Brain microvascular endothelial cell (primary cell): ENCODE measurements at regions not wholly inside any gene's neighbourhood (a gene's known extent, or its start where the extent isn't known, plus 50 kb on each side); places are given as distances from the start of the nearest gene placed in this dataset.
"Not testable (repeated sequence)": the region's sequence is repeated elsewhere in the genome, so short reads cannot be mapped to it uniquely, and the experiment has no call there.

Source experiments
- DNase-seq: peaks from one replicate; pipeline ENCODE4 v3.0.0-alpha.2; 2020
- H3K27ac ChIP-seq: fragments of 250-450 bp; sonication (Bioruptor Pico); 2 replicates; pipeline ENCODE4 v1.5.1; 2020; ENCODE audit warnings: mild to moderate bottlenecking, moderate library complexity
- H3K27me3 ChIP-seq: fragments of 250-450 bp; sonication (Bioruptor Pico); replicated peaks from 2 replicates; pipeline ENCODE4 v1.5.1; 2020; ENCODE audit warnings: mild to moderate bottlenecking
- H3K36me3 ChIP-seq: fragments of 250-450 bp; sonication (Bioruptor Pico); replicated peaks from 2 replicates; pipeline ENCODE4 v1.5.1; 2020; ENCODE audit warnings: mild to moderate bottlenecking
- H3K4me3 ChIP-seq: 2 replicates; pipeline ENCODE4 v1.5.1; 2011; ENCODE audit warnings: low read depth, mild to moderate bottlenecking, control low read depth, low read length, moderate library complexity
- CTCF ChIP-seq: IDR thresholded peaks from 2 replicates; pipeline ENCODE4 v1.5.1; 2011; ENCODE audit warnings: low read depth, mild to moderate bottlenecking, moderate library complexity, low read length, control low read depth, inconsistent platforms; ENCODE audit errors: missing control alignments
- in situ Hi-C: cut with HindIII; loops from 2 replicates; pipeline ENCODE4 v1.10.0; 2017; ENCODE audit warnings: low sequenced_read_pairs, low pct_ligation_motif_present

DNA sequence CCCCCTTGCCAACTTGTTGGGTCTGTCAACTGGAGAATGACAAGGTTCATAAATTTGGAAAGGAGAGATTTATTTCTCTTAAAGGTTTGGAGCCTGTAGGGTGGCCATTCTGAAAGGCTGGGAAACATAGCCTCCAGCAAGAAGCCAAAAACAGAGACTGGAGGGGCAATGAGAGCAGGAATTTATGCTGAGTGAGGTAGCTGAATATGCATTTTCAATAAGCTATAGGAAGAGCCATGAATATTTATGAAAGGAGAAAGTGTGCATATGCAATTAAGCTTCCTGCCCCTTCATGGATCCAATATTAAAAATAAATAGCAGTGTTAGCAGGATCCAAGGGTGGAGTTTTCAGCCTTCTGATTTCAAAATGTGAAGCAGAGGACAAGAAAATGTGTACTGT, 306.1 kb upstream of the LRRC3B start:
- TF ChIP-seq CTCF: no peak
- Histone ChIP-seq H3K27me3 (no peaks in the 10 kb centered on the region), H3K27ac (no peak overlapping the region), H3K4me3 (no peak overlapping the region), H3K36me3 (no peaks in the 10 kb centered on the region)
- DNase-seq: no peak
- in situ Hi-C loops: no loop called here

- H3K36me3 ChIP-seq, DNase-seq, in situ Hi-C loops, H3K27ac ChIP-seq, H3K4me3 ChIP-seq, H3K27me3 ChIP-seq: not testable (repeated sequence)
Measured at GRCh38 chr3:26323741-26324140, 298.8 kb upstream of the LRRC3B start.

DNA sequence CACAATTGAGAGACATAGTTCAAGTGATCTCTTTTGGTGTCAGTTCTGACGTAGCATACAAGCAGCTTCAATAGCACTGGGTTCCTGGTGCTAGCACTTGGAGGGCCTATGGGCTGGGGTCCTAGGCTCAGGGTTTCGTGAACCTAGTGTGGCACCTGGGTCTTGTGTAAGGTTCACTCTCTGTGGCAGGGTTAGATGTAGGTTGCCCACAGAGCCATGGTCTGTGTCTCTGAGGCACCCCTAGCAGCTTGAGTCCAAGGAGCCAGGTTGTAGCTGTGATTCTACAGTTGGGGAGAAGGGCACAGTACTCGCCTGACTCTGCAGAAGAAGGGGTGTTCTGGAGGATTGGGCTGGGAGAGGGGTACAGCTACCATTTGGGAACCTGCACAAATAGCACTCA, 282.6 kb upstream of the LRRC3B start:
- Histone ChIP-seq H3K27me3 (no peaks in the 10 kb centered on the region), H3K36me3 (no peaks in the 10 kb centered on the region), H3K27ac (no peak overlapping the region), H3K4me3 (no peak overlapping the region)
- no peak for TF ChIP-seq CTCF
- DNase-seq: no peak
- in situ Hi-C loops: no loop called here

GRCh38 chr3:26343647-26344046, 278.9 kb upstream of the LRRC3B start:
- no peaks in the 10 kb centered on the region for H3K27me3 ChIP-seq
- H3K36me3 ChIP-seq: no peaks in the 10 kb centered on the region
- H3K27ac ChIP-seq: no peak overlapping the region
- in situ Hi-C loops: no loop called here
- no peak for DNase-seq
- no peak overlapping the region for H3K4me3 ChIP-seq
- TF ChIP-seq CTCF: no peak

- no peak overlapping the region for H3K27ac ChIP-seq
- H3K36me3 ChIP-seq: no peaks in the 10 kb centered on the region
- no peak overlapping the region for H3K4me3 ChIP-seq
- no peaks in the 10 kb centered on the region for H3K27me3 ChIP-seq
- DNase-seq: no peak
- in situ Hi-C loops: no loop called here
- no peak for TF ChIP-seq CTCF
Measured at GRCh38 chr3:26345613-26346012, 277.0 kb upstream of the LRRC3B start.

GRCh38 chr3:26346497-26346896, 276.1 kb upstream of the LRRC3B start:
- no peaks in the 10 kb centered on the region for H3K36me3 ChIP-seq
- no peak for DNase-seq
- H3K4me3 ChIP-seq: no peak overlapping the region
- in situ Hi-C loops: no loop called here
- no peak for TF ChIP-seq CTCF
- no peaks in the 10 kb centered on the region for H3K27me3 ChIP-seq
- no peak overlapping the region for H3K27ac ChIP-seq

GRCh38 chr3:26347150-26347549, 275.4 kb upstream of the LRRC3B start:
- no peaks in the 10 kb centered on the region for H3K27me3 ChIP-seq
- H3K27ac ChIP-seq: no peak overlapping the region
- H3K36me3 ChIP-seq: no peaks in the 10 kb centered on the region
- in situ Hi-C loops: no loop called here
- TF ChIP-seq CTCF: no peak
- no peak for DNase-seq
- H3K4me3 ChIP-seq: no peak overlapping the region
